ENCODE measurements at regions not wholly inside any gene's neighbourhood (a gene's known extent, or its start where the extent isn't known, plus 50 kb on each side); places are given as distances from the start of the nearest gene placed in this dataset.

GRCh38 chr15:98403169-98403568 lies 245.2 kb upstream of the IGF1R start:
- no peak overlapping the region for H3K4me3 ChIP-seq
- H3K9me3 ChIP-seq, result no peaks in the 10 kb centered on the region
- no peaks in the 10 kb centered on the region for H3K36me3 ChIP-seq
- TF ChIP-seq CTCF (IDR thresholded peaks at IDR 0.05 in 8 of 11, conservative IDR thresholded peaks at IDR 0.05 in 3 of 11) (no peak), POLR2AphosphoS5 (IDR thresholded peaks at IDR 0.05) (no peak), POLR2A (IDR thresholded peaks at IDR 0.05) (no peak)
- no peak overlapping the region for H3K27ac ChIP-seq
- no peaks in the 10 kb centered on the region for H3K4me1 ChIP-seq
- no peak for DNase-seq
- intact Hi-C loops (cut with DNase I; ENCODE audit: low total_unique reads), result no loop called here
- peaks cover 0 to 15% (median 0%) of the 10 kb centered on the region in 7 donors for H3K27me3 ChIP-seq (replicated peaks in 1 of 7)
- 75 to 88% (median 82%) methylated on average over 5 of the region's 5 CpGs for WGBS, 5 donors

- Histone ChIP-seq H3K4me3 (no peak overlapping the region), H3K27ac (no peak overlapping the region), H3K36me3 (no peaks in the 10 kb centered on the region), H3K27me3 (replicated peaks in 1 of 7) (peaks cover 0 to 11% (median 0%) of the 10 kb centered on the region in 7 donors), H3K9me3 (no peaks in the 10 kb centered on the region), H3K4me1 (no peaks in the 10 kb centered on the region)
- intact Hi-C loops (cut with DNase I; ENCODE audit: low total_unique reads), result no loop called here
- TF ChIP-seq CTCF (IDR thresholded peaks at IDR 0.05 in 8 of 11, conservative IDR thresholded peaks at IDR 0.05 in 3 of 11), result no peak
- no peak for TF ChIP-seq POLR2A (IDR thresholded peaks at IDR 0.05)
- 86 to 95% (median 90%) methylated on average over 13 of the region's 13 CpGs for WGBS, 5 donors
- DNase-seq, result no peak
Measured at GRCh38 chr15:98403569-98403968, 244.8 kb upstream of the IGF1R start.

GRCh38 chr15:98405013-98405412 lies 243.3 kb upstream of the IGF1R start:
- TF ChIP-seq POLR2A (IDR thresholded peaks at IDR 0.05) (no peak), CTCF (IDR thresholded peaks at IDR 0.05 in 8 of 11, conservative IDR thresholded peaks at IDR 0.05 in 3 of 11) (no peak), POLR2AphosphoS5 (IDR thresholded peaks at IDR 0.05) (no peak)
- WGBS, 5 donors, result 51 to 62% (median 54%) methylated on average over 2 of the region's 2 CpGs

GRCh38 chr15:98408231-98408630 lies 240.1 kb upstream of the IGF1R start:
- H3K4me3 ChIP-seq, result no peak overlapping the region
- H3K27me3 ChIP-seq (replicated peaks in 1 of 7), result no peaks in the 10 kb centered on the region
- intact Hi-C loops (cut with DNase I; ENCODE audit: low total_unique reads), result no loop called here
- no peaks in the 10 kb centered on the region for H3K4me1 ChIP-seq
- WGBS, 5 donors, result 83 to 93% (median 88%) methylated on average over 9 of the region's 9 CpGs
- H3K27ac ChIP-seq, result no peak overlapping the region
- TF ChIP-seq CTCF (IDR thresholded peaks at IDR 0.05 in 8 of 11, conservative IDR thresholded peaks at IDR 0.05 in 3 of 11) (no peak), POLR2AphosphoS5 (IDR thresholded peaks at IDR 0.05) (no peak), POLR2A (IDR thresholded peaks at IDR 0.05) (no peak)
- DNase-seq, result no peak
- peaks cover 0 to 11% (median 0%) of the 10 kb centered on the region in 8 donors for H3K9me3 ChIP-seq
- no peaks in the 10 kb centered on the region for H3K36me3 ChIP-seq

More at GRCh38 chr15:98405013-98405412, 243.3 kb upstream of the IGF1R start:
- Histone ChIP-seq H3K36me3 (no peaks in the 10 kb centered on the region), H3K4me3 (no peak overlapping the region), H3K27ac (no peak overlapping the region), H3K27me3 (replicated peaks in 1 of 7) (no peaks in the 10 kb centered on the region), H3K4me1 (no peaks in the 10 kb centered on the region), H3K9me3 (peaks cover 0 to 2% (median 0%) of the 10 kb centered on the region in 8 donors)
- DNase-seq, result no peak
- intact Hi-C loops (cut with DNase I; ENCODE audit: low total_unique reads), result no loop called here

Measured in spleen (tissue), 11 donors.